ENCODE measurements at regions not wholly inside any gene's neighbourhood (a gene's known extent, or its start where the extent isn't known, plus 50 kb on each side); places are given as distances from the start of the nearest gene placed in this dataset.
A peak's percentile ranks its signal among the peaks of the same experiment; 100 is the strongest.

DNA sequence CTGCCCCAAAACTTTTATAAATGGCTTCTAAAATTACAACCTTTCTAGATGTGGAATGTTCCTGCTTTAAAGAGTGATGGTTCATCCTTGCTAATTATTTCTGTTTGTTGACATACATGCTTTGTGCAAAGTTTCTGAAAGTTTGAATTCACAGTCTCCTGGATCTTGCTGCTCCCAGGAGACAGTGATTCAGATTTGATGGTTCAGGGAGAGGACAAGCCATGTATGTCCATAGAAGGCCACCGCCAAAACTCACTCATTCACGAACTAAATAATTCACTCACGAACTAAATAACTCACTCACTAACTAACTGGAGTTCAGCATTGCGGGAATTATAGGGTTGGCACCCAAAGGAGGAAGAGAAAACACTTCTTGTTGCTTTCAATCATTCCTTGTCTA lies 416.5 kb upstream of the ZEB2 start:
- Histone ChIP-seq H3K27ac (ENCODE audit: insufficient read depth in 1 of 2, low read depth in 1 of 2, low read length in 2 of 2, poor library complexity in 1 of 2, severe bottlenecking in 2 of 2) (no peak overlapping the region), H3K4me3 (ENCODE audit: control insufficient read depth in 1 of 7, extremely low read depth in 1 of 7, insufficient read depth in 4 of 7, low read depth in 2 of 7, low read length in 6 of 7) (no peak overlapping the region), H3K27me3 (replicated peaks in 2 of 5; ENCODE audit: control insufficient read depth in 4 of 5, insufficient read depth in 5 of 5, low read length in 4 of 5) (no peaks in the 10 kb centered on the region), H3K36me3 (ENCODE audit: control insufficient read depth in 4 of 4, insufficient read depth in 4 of 4, low read length in 3 of 4) (no peaks in the 10 kb centered on the region), H3K4me1 (ENCODE audit: control extremely low read depth in 1 of 4, control insufficient read depth in 4 of 4, insufficient read depth in 4 of 4, low read length in 3 of 4) (no peaks in the 10 kb centered on the region), H3K9me3 (ENCODE audit: control extremely low read depth in 1 of 5, control insufficient read depth in 4 of 5, insufficient read depth in 2 of 5, low read depth in 1 of 5, low read length in 4 of 5) (no peaks in the 10 kb centered on the region)
- POLR2A ChIA-PET, result no interaction called here
- no peak for DNase-seq
- CTCF ChIA-PET, result no interaction called here
- 100% methylated on average over 3 of the region's 4 CpGs for WGBS (ENCODE audit: insufficient coverage)

DNA sequence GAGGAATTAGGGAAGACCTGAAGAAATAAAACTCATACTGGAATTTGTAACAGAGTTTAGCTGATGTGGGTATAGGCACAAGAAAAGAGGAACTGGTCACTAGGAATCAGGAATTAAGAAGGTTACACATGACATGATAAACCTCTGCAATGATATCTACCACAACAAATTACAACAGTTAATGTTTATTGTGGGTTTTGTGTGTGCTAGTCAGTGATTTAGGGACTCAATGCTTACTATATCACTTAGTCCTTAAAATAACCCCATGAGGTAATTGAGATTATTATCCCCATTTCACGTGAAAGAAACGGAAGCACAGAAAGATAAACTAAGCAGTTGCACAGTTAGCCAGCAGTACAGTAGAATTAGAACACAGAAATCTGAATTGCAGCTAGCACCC lies 415.8 kb upstream of the ZEB2 start:
- no peaks in the 10 kb centered on the region for H3K36me3 ChIP-seq (ENCODE audit: control insufficient read depth in 4 of 4, insufficient read depth in 4 of 4, low read length in 3 of 4)
- H3K4me1 ChIP-seq (ENCODE audit: control extremely low read depth in 1 of 4, control insufficient read depth in 4 of 4, insufficient read depth in 4 of 4, low read length in 3 of 4), result no peaks in the 10 kb centered on the region
- ChIA-PET CTCF (no interaction called here), POLR2A (no interaction called here)
- H3K27ac ChIP-seq (ENCODE audit: insufficient read depth in 1 of 2, low read depth in 1 of 2, low read length in 2 of 2, poor library complexity in 1 of 2, severe bottlenecking in 2 of 2), result no peak overlapping the region
- no peak overlapping the region for H3K4me3 ChIP-seq (ENCODE audit: control insufficient read depth in 1 of 7, extremely low read depth in 1 of 7, insufficient read depth in 4 of 7, low read depth in 2 of 7, low read length in 6 of 7)
- no peaks in the 10 kb centered on the region for H3K9me3 ChIP-seq (ENCODE audit: control extremely low read depth in 1 of 5, control insufficient read depth in 4 of 5, insufficient read depth in 2 of 5, low read depth in 1 of 5, low read length in 4 of 5)
- peak in 2 of 3 donors; percentile 24 to 48 for DNase-seq
- no peaks in the 10 kb centered on the region for H3K27me3 ChIP-seq (replicated peaks in 2 of 5; ENCODE audit: control insufficient read depth in 4 of 5, insufficient read depth in 5 of 5, low read length in 4 of 5)
- no CpG with 5 or more reads among the region's 2 CpGs for WGBS (ENCODE audit: insufficient coverage)

DNA sequence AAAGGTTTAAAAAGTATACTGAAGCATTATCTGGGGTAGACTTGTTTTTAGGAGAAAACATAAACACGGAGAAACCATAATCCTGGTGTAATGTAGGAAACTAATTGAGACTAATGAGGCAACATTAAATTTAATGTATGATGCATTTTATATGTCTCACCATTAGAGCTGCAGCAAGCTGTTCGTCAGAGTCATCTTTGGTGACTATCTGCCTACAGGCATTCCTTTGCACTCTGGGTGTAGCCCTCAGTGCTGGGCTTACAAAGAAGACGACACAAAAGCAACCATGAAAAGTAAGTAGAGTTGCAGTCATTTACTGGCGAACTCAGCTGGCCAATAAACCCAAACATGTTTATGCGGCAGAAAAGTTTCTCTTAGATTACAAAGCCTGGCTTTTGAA lies 415.3 kb upstream of the ZEB2 start:
- CTCF ChIA-PET, result no interaction called here
- no peaks in the 10 kb centered on the region for H3K4me1 ChIP-seq (ENCODE audit: control extremely low read depth in 1 of 4, control insufficient read depth in 4 of 4, insufficient read depth in 4 of 4, low read length in 3 of 4)
- POLR2A ChIA-PET, result no interaction called here
- no peaks in the 10 kb centered on the region for H3K9me3 ChIP-seq (ENCODE audit: control extremely low read depth in 1 of 5, control insufficient read depth in 4 of 5, insufficient read depth in 2 of 5, low read depth in 1 of 5, low read length in 4 of 5)
- H3K27ac ChIP-seq (ENCODE audit: insufficient read depth in 1 of 2, low read depth in 1 of 2, low read length in 2 of 2, poor library complexity in 1 of 2, severe bottlenecking in 2 of 2), result no peak overlapping the region
- WGBS (ENCODE audit: insufficient coverage), result 92% methylated on average over 3 of the region's 5 CpGs
- no peak overlapping the region for H3K4me3 ChIP-seq (ENCODE audit: control insufficient read depth in 1 of 7, extremely low read depth in 1 of 7, insufficient read depth in 4 of 7, low read depth in 2 of 7, low read length in 6 of 7)
- no peak for DNase-seq
- H3K27me3 ChIP-seq (replicated peaks in 2 of 5; ENCODE audit: control insufficient read depth in 4 of 5, insufficient read depth in 5 of 5, low read length in 4 of 5), result no peaks in the 10 kb centered on the region
- no peaks in the 10 kb centered on the region for H3K36me3 ChIP-seq (ENCODE audit: control insufficient read depth in 4 of 4, insufficient read depth in 4 of 4, low read length in 3 of 4)

DNA sequence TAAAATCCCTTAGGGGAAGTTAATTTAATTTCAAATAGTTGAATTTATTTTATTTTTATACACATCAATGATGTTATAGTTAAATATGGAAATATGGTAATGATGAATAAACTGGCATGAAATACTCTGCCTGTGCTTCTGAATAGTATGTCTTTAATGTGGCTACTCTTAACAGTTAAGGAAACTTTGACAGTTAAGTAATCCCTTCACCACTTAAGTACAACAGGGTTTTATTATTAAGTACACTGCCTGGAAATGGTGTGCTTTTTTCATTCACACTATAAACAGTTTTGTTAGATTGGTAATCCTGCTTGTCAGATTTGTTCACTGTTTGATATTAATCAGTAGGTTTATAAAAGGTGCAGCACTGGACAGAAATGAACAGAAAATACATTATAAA lies 412.0 kb upstream of the ZEB2 start:
- no peak overlapping the region for H3K27ac ChIP-seq (ENCODE audit: insufficient read depth in 1 of 2, low read depth in 1 of 2, low read length in 2 of 2, poor library complexity in 1 of 2, severe bottlenecking in 2 of 2)
- no peaks in the 10 kb centered on the region for H3K36me3 ChIP-seq (ENCODE audit: control insufficient read depth in 4 of 4, insufficient read depth in 4 of 4, low read length in 3 of 4)
- no peaks in the 10 kb centered on the region for H3K27me3 ChIP-seq (replicated peaks in 2 of 5; ENCODE audit: control insufficient read depth in 4 of 5, insufficient read depth in 5 of 5, low read length in 4 of 5)
- no peaks in the 10 kb centered on the region for H3K4me1 ChIP-seq (ENCODE audit: control extremely low read depth in 1 of 4, control insufficient read depth in 4 of 4, insufficient read depth in 4 of 4, low read length in 3 of 4)
- DNase-seq, result no peak
- no peak overlapping the region for H3K4me3 ChIP-seq (ENCODE audit: control insufficient read depth in 1 of 7, extremely low read depth in 1 of 7, insufficient read depth in 4 of 7, low read depth in 2 of 7, low read length in 6 of 7)
- POLR2A ChIA-PET, result no interaction called here
- peaks cover 0 to 10% (median 0%) of the 10 kb centered on the region in 5 experiments for H3K9me3 ChIP-seq (ENCODE audit: control extremely low read depth in 1 of 5, control insufficient read depth in 4 of 5, insufficient read depth in 2 of 5, low read depth in 1 of 5, low read length in 4 of 5)
- CTCF ChIA-PET, result no interaction called here

DNA sequence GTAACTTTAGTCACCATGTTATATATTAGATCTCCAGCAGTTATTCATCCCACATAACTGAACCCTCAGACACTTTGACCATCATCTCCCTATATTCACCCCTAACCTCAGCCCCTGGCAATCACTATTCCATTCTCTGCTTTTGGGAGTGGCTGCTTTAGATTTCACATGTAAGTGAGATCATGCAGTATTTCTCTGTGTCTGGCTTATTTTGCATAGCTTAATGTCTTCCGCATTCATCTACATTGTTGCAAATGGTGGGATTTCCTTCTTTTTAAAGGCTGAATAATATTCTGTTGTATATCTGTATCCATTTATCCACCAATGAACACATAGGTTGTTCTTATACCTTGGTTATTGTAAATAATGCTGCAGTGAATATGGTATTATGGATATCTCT lies 411.6 kb upstream of the ZEB2 start:
- ChIA-PET POLR2A (no interaction called here), CTCF (interaction anchor here (0.6 kb wide), 1 partner anchor 1084 kb away, joined by 3 read pairs; no protein-coding TSS in a partner anchor)
- H3K9me3 ChIP-seq (ENCODE audit: control extremely low read depth in 1 of 5, control insufficient read depth in 4 of 5, insufficient read depth in 2 of 5, low read depth in 1 of 5, low read length in 4 of 5), result peaks cover 0 to 10% (median 0%) of the 10 kb centered on the region in 5 experiments
- no peak overlapping the region for H3K27ac ChIP-seq (ENCODE audit: insufficient read depth in 1 of 2, low read depth in 1 of 2, low read length in 2 of 2, poor library complexity in 1 of 2, severe bottlenecking in 2 of 2)
- H3K4me1 ChIP-seq (ENCODE audit: control extremely low read depth in 1 of 4, control insufficient read depth in 4 of 4, insufficient read depth in 4 of 4, low read length in 3 of 4), result no peaks in the 10 kb centered on the region
- no CpG with 5 or more reads among the region's 1 CpG for WGBS (ENCODE audit: insufficient coverage)
- H3K27me3 ChIP-seq (replicated peaks in 2 of 5; ENCODE audit: control insufficient read depth in 4 of 5, insufficient read depth in 5 of 5, low read length in 4 of 5), result no peaks in the 10 kb centered on the region
- no peaks in the 10 kb centered on the region for H3K36me3 ChIP-seq (ENCODE audit: control insufficient read depth in 4 of 4, insufficient read depth in 4 of 4, low read length in 3 of 4)
- H3K4me3 ChIP-seq (ENCODE audit: control insufficient read depth in 1 of 7, extremely low read depth in 1 of 7, insufficient read depth in 4 of 7, low read depth in 2 of 7, low read length in 6 of 7), result no peak overlapping the region
- no peak for DNase-seq

DNA sequence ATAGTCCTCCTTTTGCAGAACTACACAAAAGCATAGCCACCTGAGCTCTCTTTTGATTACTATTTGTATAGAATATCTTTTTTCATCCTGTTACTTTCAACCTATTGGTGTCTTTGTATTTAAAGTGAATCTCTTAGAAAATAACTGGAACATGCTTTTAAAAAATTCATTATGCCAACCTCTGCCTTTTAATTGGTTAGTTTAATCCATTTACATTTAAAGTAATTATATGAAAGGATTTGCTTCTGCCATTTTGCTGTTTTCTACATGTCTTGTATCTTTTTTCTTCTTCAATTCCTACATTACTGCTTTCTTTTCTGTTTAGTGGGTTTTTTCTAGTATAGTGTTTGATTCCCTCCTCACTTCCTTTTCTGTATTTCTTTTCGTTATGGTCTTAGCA lies 407.5 kb upstream of the ZEB2 start:
- CTCF ChIA-PET, result no interaction called here
- peaks cover 0 to 24% (median 3%) of the 10 kb centered on the region in 5 experiments for H3K9me3 ChIP-seq (ENCODE audit: control extremely low read depth in 1 of 5, control insufficient read depth in 4 of 5, insufficient read depth in 2 of 5, low read depth in 1 of 5, low read length in 4 of 5)
- H3K27me3 ChIP-seq (replicated peaks in 2 of 5; ENCODE audit: control insufficient read depth in 4 of 5, insufficient read depth in 5 of 5, low read length in 4 of 5), result no peaks in the 10 kb centered on the region
- H3K4me3 ChIP-seq (ENCODE audit: control insufficient read depth in 1 of 7, extremely low read depth in 1 of 7, insufficient read depth in 4 of 7, low read depth in 2 of 7, low read length in 6 of 7), result no peak overlapping the region
- H3K4me1 ChIP-seq (ENCODE audit: control extremely low read depth in 1 of 4, control insufficient read depth in 4 of 4, insufficient read depth in 4 of 4, low read length in 3 of 4), result peaks cover 0 to 3% (median 0%) of the 10 kb centered on the region in 4 experiments
- no peak overlapping the region for H3K27ac ChIP-seq (ENCODE audit: insufficient read depth in 1 of 2, low read depth in 1 of 2, low read length in 2 of 2, poor library complexity in 1 of 2, severe bottlenecking in 2 of 2)
- POLR2A ChIA-PET, result no interaction called here
- no CpG with 5 or more reads among the region's 1 CpG for WGBS (ENCODE audit: insufficient coverage)
- H3K36me3 ChIP-seq (ENCODE audit: control insufficient read depth in 4 of 4, insufficient read depth in 4 of 4, low read length in 3 of 4), result no peaks in the 10 kb centered on the region
- no peak for DNase-seq

DNA sequence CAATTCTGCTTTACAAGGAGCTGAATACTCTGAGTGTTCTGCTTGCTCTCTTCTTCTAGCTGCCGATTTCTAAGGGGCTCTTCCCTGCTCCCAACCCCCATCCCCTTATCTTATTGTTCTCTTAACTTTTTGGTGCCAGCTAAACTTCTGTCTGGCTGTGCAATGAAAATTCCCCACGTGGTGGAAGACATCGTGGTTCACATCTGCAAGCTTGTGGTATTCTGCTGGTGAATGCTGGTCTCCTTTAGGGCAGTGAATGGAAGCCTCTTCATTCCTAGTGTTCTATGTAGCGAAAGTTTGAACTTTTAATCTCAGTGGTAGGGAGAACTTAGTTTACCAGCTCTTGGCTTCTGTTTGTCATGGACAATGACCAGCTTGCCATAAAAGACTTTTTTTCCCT lies 406.0 kb upstream of the ZEB2 start:
- 97% methylated on average over 4 of the region's 4 CpGs for WGBS (ENCODE audit: insufficient coverage)
- no peaks in the 10 kb centered on the region for H3K36me3 ChIP-seq (ENCODE audit: control insufficient read depth in 4 of 4, insufficient read depth in 4 of 4, low read length in 3 of 4)
- H3K27ac ChIP-seq (ENCODE audit: insufficient read depth in 1 of 2, low read depth in 1 of 2, low read length in 2 of 2, poor library complexity in 1 of 2, severe bottlenecking in 2 of 2), result no peak overlapping the region
- peaks cover 0 to 25% (median 3%) of the 10 kb centered on the region in 5 experiments for H3K9me3 ChIP-seq (ENCODE audit: control extremely low read depth in 1 of 5, control insufficient read depth in 4 of 5, insufficient read depth in 2 of 5, low read depth in 1 of 5, low read length in 4 of 5)
- POLR2A ChIA-PET, result no interaction called here
- no peak overlapping the region for H3K4me3 ChIP-seq (ENCODE audit: control insufficient read depth in 1 of 7, extremely low read depth in 1 of 7, insufficient read depth in 4 of 7, low read depth in 2 of 7, low read length in 6 of 7)
- H3K27me3 ChIP-seq (replicated peaks in 2 of 5; ENCODE audit: control insufficient read depth in 4 of 5, insufficient read depth in 5 of 5, low read length in 4 of 5), result no peaks in the 10 kb centered on the region
- H3K4me1 ChIP-seq (ENCODE audit: control extremely low read depth in 1 of 4, control insufficient read depth in 4 of 4, insufficient read depth in 4 of 4, low read length in 3 of 4), result peaks cover 0 to 3% (median 0%) of the 10 kb centered on the region in 4 experiments
- CTCF ChIA-PET, result interaction anchor here (1.1 kb wide), 1 partner anchor 65 kb away, joined by 3 read pairs; no protein-coding TSS in a partner anchor
- DNase-seq, result no peak

Measured in common myeloid progenitor, CD34-positive (primary cell).